ENCODE measurements at regions not wholly inside any gene's neighbourhood (a gene's known extent, or its start where the extent isn't known, plus 50 kb on each side); places are given as distances from the start of the nearest gene placed in this dataset.

GRCh38 chr4:81562093-81562492 is 90.4 kb upstream of the RASGEF1B start:
- TF ChIP-seq, protein P1, sequence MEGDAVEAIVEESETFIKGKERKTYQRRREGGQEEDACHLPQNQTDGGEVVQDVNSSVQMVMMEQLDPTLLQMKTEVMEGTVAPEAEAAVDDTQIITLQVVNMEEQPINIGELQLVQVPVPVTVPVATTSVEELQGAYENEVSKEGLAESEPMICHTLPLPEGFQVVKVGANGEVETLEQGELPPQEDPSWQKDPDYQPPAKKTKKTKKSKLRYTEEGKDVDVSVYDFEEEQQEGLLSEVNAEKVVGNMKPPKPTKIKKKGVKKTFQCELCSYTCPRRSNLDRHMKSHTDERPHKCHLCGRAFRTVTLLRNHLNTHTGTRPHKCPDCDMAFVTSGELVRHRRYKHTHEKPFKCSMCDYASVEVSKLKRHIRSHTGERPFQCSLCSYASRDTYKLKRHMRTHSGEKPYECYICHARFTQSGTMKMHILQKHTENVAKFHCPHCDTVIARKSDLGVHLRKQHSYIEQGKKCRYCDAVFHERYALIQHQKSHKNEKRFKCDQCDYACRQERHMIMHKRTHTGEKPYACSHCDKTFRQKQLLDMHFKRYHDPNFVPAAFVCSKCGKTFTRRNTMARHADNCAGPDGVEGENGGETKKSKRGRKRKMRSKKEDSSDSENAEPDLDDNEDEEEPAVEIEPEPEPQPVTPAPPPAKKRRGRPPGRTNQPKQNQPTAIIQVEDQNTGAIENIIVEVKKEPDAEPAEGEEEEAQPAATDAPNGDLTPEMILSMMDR (IDR thresholded peaks at IDR 0.05): no peak
- no peak for TF ChIP-seq POLR2A (IDR thresholded peaks at IDR 0.05; ENCODE audit: low read depth)
- no peak for TF ChIP-seq POLR2AphosphoS5 (IDR thresholded peaks at IDR 0.05)
- TF ChIP-seq EP300 (IDR thresholded peaks at IDR 0.05): no peak
